ENCODE measurements at regions not wholly inside any gene's neighbourhood (a gene's known extent, or its start where the extent isn't known, plus 50 kb on each side); places are given as distances from the start of the nearest gene placed in this dataset.

DNA sequence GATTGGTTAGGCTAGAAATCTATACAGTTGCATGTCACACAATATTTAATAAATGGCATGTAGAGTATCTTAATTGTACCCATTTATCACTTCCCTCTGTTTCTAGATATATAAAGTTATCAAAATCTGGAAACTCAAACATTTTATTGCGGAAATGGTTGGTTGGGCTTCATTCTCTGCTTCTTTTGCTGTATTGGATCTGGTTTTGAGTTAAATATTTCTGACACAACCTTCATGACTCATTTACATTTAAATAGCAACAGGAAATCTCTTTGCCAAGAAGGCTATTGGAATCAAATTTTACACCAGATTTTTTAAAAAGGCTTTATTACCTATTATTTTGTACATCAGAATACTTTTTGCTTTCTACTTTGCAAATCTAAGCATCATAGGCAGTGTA is 153.8 kb downstream of the EBLN2 start:
- H3K4me3 ChIP-seq (ENCODE audit: insufficient read depth, low read length): no peak overlapping the region
- H3K27ac ChIP-seq (ENCODE audit: low read depth, low read length): no peak overlapping the region
- TF ChIP-seq, protein P1, sequence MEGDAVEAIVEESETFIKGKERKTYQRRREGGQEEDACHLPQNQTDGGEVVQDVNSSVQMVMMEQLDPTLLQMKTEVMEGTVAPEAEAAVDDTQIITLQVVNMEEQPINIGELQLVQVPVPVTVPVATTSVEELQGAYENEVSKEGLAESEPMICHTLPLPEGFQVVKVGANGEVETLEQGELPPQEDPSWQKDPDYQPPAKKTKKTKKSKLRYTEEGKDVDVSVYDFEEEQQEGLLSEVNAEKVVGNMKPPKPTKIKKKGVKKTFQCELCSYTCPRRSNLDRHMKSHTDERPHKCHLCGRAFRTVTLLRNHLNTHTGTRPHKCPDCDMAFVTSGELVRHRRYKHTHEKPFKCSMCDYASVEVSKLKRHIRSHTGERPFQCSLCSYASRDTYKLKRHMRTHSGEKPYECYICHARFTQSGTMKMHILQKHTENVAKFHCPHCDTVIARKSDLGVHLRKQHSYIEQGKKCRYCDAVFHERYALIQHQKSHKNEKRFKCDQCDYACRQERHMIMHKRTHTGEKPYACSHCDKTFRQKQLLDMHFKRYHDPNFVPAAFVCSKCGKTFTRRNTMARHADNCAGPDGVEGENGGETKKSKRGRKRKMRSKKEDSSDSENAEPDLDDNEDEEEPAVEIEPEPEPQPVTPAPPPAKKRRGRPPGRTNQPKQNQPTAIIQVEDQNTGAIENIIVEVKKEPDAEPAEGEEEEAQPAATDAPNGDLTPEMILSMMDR (IDR thresholded peaks at IDR 0.05; ENCODE audit: extremely low read depth, low read depth, low read length): no peak
- no peak overlapping the region for H3K4me2 ChIP-seq (ENCODE audit: insufficient read depth, low read length)
- H2AFZ ChIP-seq (ENCODE audit: low read length): no peak overlapping the region
- no peaks in the 10 kb centered on the region for H3K4me1 ChIP-seq (ENCODE audit: insufficient read depth, low read length)
- DNase-seq (ENCODE audit: insufficient read length, low spot score, missing footprints): no peak
- H3K27me3 ChIP-seq (ENCODE audit: insufficient read depth, low read length): no peaks in the 10 kb centered on the region
- H3K79me2 ChIP-seq (ENCODE audit: insufficient read depth, low read length): no peaks in the 10 kb centered on the region
- no peaks in the 10 kb centered on the region for H3K36me3 ChIP-seq (ENCODE audit: insufficient read depth, low read length)
- no peaks in the 10 kb centered on the region for H3K9me3 ChIP-seq (ENCODE audit: low read depth, low read length)
- H4K20me1 ChIP-seq (ENCODE audit: insufficient read depth, low read length): no peaks in the 10 kb centered on the region

DNA sequence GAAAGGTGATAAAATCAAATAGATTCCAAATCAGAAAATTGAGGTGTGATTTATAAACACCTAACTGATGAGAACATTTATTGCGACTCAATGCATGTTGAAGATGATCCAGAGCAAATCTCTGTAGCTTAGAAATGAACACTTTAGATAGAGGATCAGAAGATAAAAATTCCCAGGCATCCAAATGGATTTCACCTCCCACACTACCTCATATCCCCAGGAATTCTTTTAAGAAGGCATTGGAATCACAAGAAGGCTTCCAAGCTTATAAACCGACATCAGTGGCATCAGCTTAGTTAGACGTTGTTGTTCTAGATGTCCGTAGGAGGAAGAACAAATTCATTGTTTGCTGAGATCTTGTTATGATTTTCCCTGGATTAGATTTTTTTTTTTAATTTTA is 154.4 kb downstream of the EBLN2 start:
- TF ChIP-seq, protein P1 (IDR thresholded peaks at IDR 0.05; ENCODE audit: extremely low read depth, low read depth, low read length): no peak

DNA sequence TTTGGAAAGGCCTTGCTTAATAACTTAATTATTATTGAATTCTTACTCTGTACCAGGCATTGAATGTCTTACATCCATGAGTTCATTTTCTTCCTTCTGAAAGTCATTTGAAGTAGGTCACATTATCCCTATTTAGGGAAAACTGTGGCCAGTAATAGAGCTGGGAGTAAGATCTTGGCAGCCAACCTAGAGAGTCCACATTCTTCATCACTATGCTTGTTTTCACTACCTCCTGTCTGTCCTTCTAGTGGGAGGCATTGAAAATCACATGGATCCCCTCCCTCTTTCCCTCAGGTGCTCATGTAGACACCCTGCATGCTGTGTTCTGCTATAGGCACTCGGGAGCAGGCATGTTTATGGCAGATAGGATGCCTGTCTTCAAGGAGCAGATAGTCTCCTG is 154.9 kb downstream of the EBLN2 start:
- Histone ChIP-seq H2AFZ (ENCODE audit: low read length) (no peak overlapping the region), H3K9me3 (ENCODE audit: low read depth, low read length) (no peaks in the 10 kb centered on the region), H4K20me1 (ENCODE audit: insufficient read depth, low read length) (no peaks in the 10 kb centered on the region), H3K27ac (ENCODE audit: low read depth, low read length) (no peak overlapping the region), H3K4me2 (ENCODE audit: insufficient read depth, low read length) (no peak overlapping the region), H3K27me3 (ENCODE audit: insufficient read depth, low read length) (no peaks in the 10 kb centered on the region), H3K4me1 (ENCODE audit: insufficient read depth, low read length) (no peaks in the 10 kb centered on the region), H3K4me3 (ENCODE audit: insufficient read depth, low read length) (no peak overlapping the region), H3K79me2 (ENCODE audit: insufficient read depth, low read length) (no peaks in the 10 kb centered on the region), H3K36me3 (ENCODE audit: insufficient read depth, low read length) (no peaks in the 10 kb centered on the region)
- DNase-seq (ENCODE audit: insufficient read length, low spot score, missing footprints): no peak
- TF ChIP-seq, protein P1 (IDR thresholded peaks at IDR 0.05; ENCODE audit: extremely low read depth, low read depth, low read length): no peak

More for the DNA sequence above, 154.4 kb downstream of the EBLN2 start:
- Histone ChIP-seq H3K4me2 (ENCODE audit: insufficient read depth, low read length) (no peak overlapping the region), H3K4me1 (ENCODE audit: insufficient read depth, low read length) (no peaks in the 10 kb centered on the region), H3K36me3 (ENCODE audit: insufficient read depth, low read length) (no peaks in the 10 kb centered on the region), H2AFZ (ENCODE audit: low read length) (no peak overlapping the region), H3K79me2 (ENCODE audit: insufficient read depth, low read length) (no peaks in the 10 kb centered on the region), H3K4me3 (ENCODE audit: insufficient read depth, low read length) (no peak overlapping the region), H3K9me3 (ENCODE audit: low read depth, low read length) (no peaks in the 10 kb centered on the region), H4K20me1 (ENCODE audit: insufficient read depth, low read length) (no peaks in the 10 kb centered on the region), H3K27ac (ENCODE audit: low read depth, low read length) (no peak overlapping the region), H3K27me3 (ENCODE audit: insufficient read depth, low read length) (no peaks in the 10 kb centered on the region)
- no peak for DNase-seq (ENCODE audit: insufficient read length, low spot score, missing footprints)

DNA sequence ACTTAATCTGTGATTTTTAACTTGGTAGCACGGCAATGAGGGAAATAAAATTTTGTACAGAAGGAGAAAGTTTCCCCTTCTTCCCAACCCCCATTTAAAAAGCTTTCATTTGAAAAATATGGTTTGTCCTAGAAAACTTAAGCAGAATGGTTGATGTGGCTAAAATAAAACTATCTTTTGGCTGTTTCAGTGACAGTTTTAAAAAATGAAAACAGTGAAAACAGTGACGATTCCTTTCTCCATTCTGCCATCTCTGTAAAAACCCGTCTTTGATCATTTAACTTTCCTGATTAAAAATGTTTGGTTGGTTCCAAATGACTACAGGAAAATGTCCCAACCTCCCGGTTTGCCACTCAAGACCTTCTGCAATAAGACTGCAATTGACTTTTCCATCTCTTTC is 160.7 kb downstream of the EBLN2 start:
- DNase-seq (ENCODE audit: insufficient read length, low spot score, missing footprints): no peak
- no peak overlapping the region for H3K4me2 ChIP-seq (ENCODE audit: insufficient read depth, low read length)
- H3K27ac ChIP-seq (ENCODE audit: low read depth, low read length): no peak overlapping the region
- H2AFZ ChIP-seq (ENCODE audit: low read length): no peak overlapping the region
- no peak overlapping the region for H3K4me3 ChIP-seq (ENCODE audit: insufficient read depth, low read length)
- H3K9me3 ChIP-seq (ENCODE audit: low read depth, low read length): no peaks in the 10 kb centered on the region
- no peaks in the 10 kb centered on the region for H3K36me3 ChIP-seq (ENCODE audit: insufficient read depth, low read length)
- H4K20me1 ChIP-seq (ENCODE audit: insufficient read depth, low read length): no peaks in the 10 kb centered on the region
- H3K79me2 ChIP-seq (ENCODE audit: insufficient read depth, low read length): no peaks in the 10 kb centered on the region
- H3K27me3 ChIP-seq (ENCODE audit: insufficient read depth, low read length): no peaks in the 10 kb centered on the region
- TF ChIP-seq, protein P1 (IDR thresholded peaks at IDR 0.05; ENCODE audit: extremely low read depth, low read depth, low read length): no peak
- no peaks in the 10 kb centered on the region for H3K4me1 ChIP-seq (ENCODE audit: insufficient read depth, low read length)
